ENCODE measurements at regions not wholly inside any gene's neighbourhood (a gene's known extent, or its start where the extent isn't known, plus 50 kb on each side); places are given as distances from the start of the nearest gene placed in this dataset.

- no peak for TF ChIP-seq CHD7 (IDR thresholded peaks at IDR 0.05; ENCODE audit: insufficient replicate concordance, low read length)
- TF ChIP-seq TCF12 (IDR thresholded peaks at IDR 0.05; ENCODE audit: low read depth, low read length): no peak
- TF ChIP-seq SP1 (IDR thresholded peaks at IDR 0.05; ENCODE audit: low read depth, low read length): no peak
- no peak for TF ChIP-seq RXRA (IDR thresholded peaks at IDR 0.05; ENCODE audit: insufficient read depth, low read depth, low read length)
- TF ChIP-seq SIX5 (IDR thresholded peaks at IDR 0.05; ENCODE audit: low read depth, low read length): no peak
- no peak for TF ChIP-seq KDM5A (IDR thresholded peaks at IDR 0.05; ENCODE audit: low read length)
- no peak for TF ChIP-seq HDAC2 (IDR thresholded peaks at IDR 0.05; ENCODE audit: borderline replicate concordance in 1 of 2, low read depth in 2 of 2, low read length in 2 of 2)
- TF ChIP-seq BCL11A (IDR thresholded peaks at IDR 0.05; ENCODE audit: low read depth in 2 of 2, low read length in 2 of 2): no peak
These were observed 67.8 kb upstream of the CHRNB4 start (continued) for GRCh38 chr15:78708713-78709260.

All from H1 (cell line).